H1 (cell line): ENCODE measurements at regions not wholly inside any gene's neighbourhood (a gene's known extent, or its start where the extent isn't known, plus 50 kb on each side); places are given as distances from the start of the nearest gene placed in this dataset.

Source experiments
- CTCF ChIA-PET: fragments of 300-600 bp; sonication (Branson Sonifier 250); formaldehyde crosslinking; loops from one replicate; lab custom pipeline; 2021; ENCODE audit not compliant: partially characterized antibody; lab: Charles Lee
- POLR2A ChIA-PET: fragments of 300-600 bp; sonication (Branson Sonifier 250); formaldehyde crosslinking; loops from one replicate; lab custom pipeline; 2021; ENCODE audit warnings: inconsistent platforms; ENCODE audit not compliant: partially characterized antibody; lab: Charles Lee
- DNase-seq, 2 experiments: peaks; one replicate each; pipeline versions ENCODE4 v3.0.0 to v3.0.0-alpha.2; 2010 to 2022; ENCODE audit warnings: low spot score in 2 of 2, low read depth in 1 of 2, mixed read lengths in 1 of 2
- FAIRE-seq: peaks from 2 replicates; lab custom pipeline; 2011; peaks lifted over from hg19 to GRCh38; lab: Jason Lieb, UNC
- H2AFZ ChIP-seq: 2 replicates; pipeline ENCODE4 v1.8.1; 2012; ENCODE audit warnings: low read length, inconsistent platforms
- H2AK5ac ChIP-seq: 2 replicates; pipeline ENCODE4 v1.6.1; 2013; ENCODE audit warnings: low read depth, low read length
- H2BK120ac ChIP-seq: replicated peaks from 2 replicates; pipeline ENCODE3; 2013; ENCODE audit warnings: low read depth, low read length, inconsistent platforms
- H2BK12ac ChIP-seq: 2 replicates; pipeline ENCODE4 v1.6.1; 2013; ENCODE audit warnings: low read depth, low read length
- H2BK15ac ChIP-seq: 2 replicates; pipeline ENCODE4 v1.6.1; 2013; ENCODE audit warnings: low read length
- H2BK20ac ChIP-seq: 2 replicates; pipeline ENCODE4 v1.6.1; 2013; ENCODE audit warnings: low read length
- H2BK5ac ChIP-seq: 2 replicates; pipeline ENCODE4 v1.6.1; 2013; ENCODE audit warnings: low read depth, low read length
- H3K14ac ChIP-seq: 2 replicates; pipeline ENCODE4 v1.6.1; 2013; ENCODE audit warnings: inconsistent platforms; ENCODE audit not compliant: insufficient read length
- H3K18ac ChIP-seq: 2 replicates; pipeline ENCODE4 v1.6.1; 2013; ENCODE audit warnings: low read length; ENCODE audit errors: extremely low read depth
- H3K23ac ChIP-seq: 2 replicates; pipeline ENCODE4 v1.6.1; 2013; ENCODE audit warnings: inconsistent platforms; ENCODE audit not compliant: insufficient read length
- H3K23me2 ChIP-seq: 2 replicates; pipeline ENCODE4 v1.6.1; 2013; ENCODE audit warnings: low read depth, low read length
- H3K27ac ChIP-seq: 2 replicates; pipeline ENCODE4 v1.6.1; 2011; ENCODE audit warnings: low read depth, low read length, inconsistent platforms
- H3K27me3 ChIP-seq, 4 experiments: replicated peaks in 1 of 4; 1 replicate in 1 of 4; 2 replicates in 3 of 4; pipeline versions ENCODE4 v1.6.1 to v1.8.1; 2011 to 2013; ENCODE audit warnings: low read length in 3 of 4, mild to moderate bottlenecking in 3 of 4, inconsistent platforms in 2 of 4, mixed read lengths in 2 of 4, moderate library complexity in 1 of 4; ENCODE audit not compliant: control insufficient read depth in 3 of 4, insufficient read depth in 3 of 4; ENCODE audit errors: extremely low read depth in 1 of 4
- H3K36me3 ChIP-seq, 4 experiments: 2 replicates each; pipeline versions ENCODE4 v1.6.1 to v1.8.1; 2011 to 2013; ENCODE audit warnings: mild to moderate bottlenecking in 4 of 4, low read length in 3 of 4, moderate library complexity in 2 of 4, control low read depth in 1 of 4, inconsistent platforms in 1 of 4; ENCODE audit not compliant: insufficient read depth in 4 of 4, control insufficient read depth in 2 of 4
- H3K4ac ChIP-seq: replicated peaks from 2 replicates; pipeline ENCODE3; 2013; ENCODE audit warnings: low read length, low read depth, mixed read lengths, inconsistent platforms; ENCODE audit not compliant: insufficient read length
- H3K4me1 ChIP-seq, 4 experiments: replicated peaks in 1 of 4; 1 replicate in 1 of 4; 2 replicates in 3 of 4; pipeline versions ENCODE4 v1.6.1 to v1.8.1; 2011 to 2013; ENCODE audit warnings: low read length in 3 of 4, inconsistent platforms in 2 of 4, mixed read lengths in 1 of 4; ENCODE audit not compliant: insufficient read depth in 4 of 4, control insufficient read depth in 3 of 4
- H3K4me2 ChIP-seq, 2 experiments: 2 replicates each; pipeline versions ENCODE4 v1.6.1 to v1.8.1; 2011 to 2013; ENCODE audit warnings: low read depth in 2 of 2, low read length in 2 of 2, control low read depth in 1 of 2, inconsistent platforms in 1 of 2, mild to moderate bottlenecking in 1 of 2; ENCODE audit not compliant: insufficient read depth in 1 of 2
- H3K4me3 ChIP-seq, 4 experiments: fragments of 200-600, 300-600 bp in 1 of 4; sonication (generic), shearing (Covaris generic), sonication (Bioruptor Twin) in 1 of 4; 2 replicates each; pipeline versions ENCODE4 v1.5.1 to v1.8.1; 2011 to 2016; ENCODE audit warnings: low read length in 4 of 4, low read depth in 3 of 4, control low read depth in 2 of 4, inconsistent platforms in 2 of 4, mild to moderate bottlenecking in 2 of 4, mixed read lengths in 1 of 4, moderate library complexity in 1 of 4; ENCODE audit not compliant: insufficient read depth in 2 of 4; ENCODE audit errors: extremely low read depth in 1 of 4
- H3K56ac ChIP-seq: replicated peaks from 2 replicates; pipeline ENCODE3; 2013; ENCODE audit warnings: low read depth, mild to moderate bottlenecking, mixed read lengths, low read length, inconsistent platforms; ENCODE audit not compliant: insufficient read length
- H3K79me1 ChIP-seq: 2 replicates; pipeline ENCODE4 v1.6.1; 2013; ENCODE audit warnings: low read depth, low read length, control low read depth
- H3K79me2 ChIP-seq, 2 experiments: 2 replicates each; pipeline versions ENCODE4 v1.6.1 to v1.8.1; 2012 to 2013; ENCODE audit warnings: low read length in 2 of 2, mild to moderate bottlenecking in 2 of 2, inconsistent platforms in 1 of 2; ENCODE audit not compliant: insufficient read depth in 2 of 2, control insufficient read depth in 1 of 2
- H3K9ac ChIP-seq, 4 experiments: replicated peaks in 1 of 4; 1 replicate in 1 of 4; 2 replicates in 3 of 4; pipeline versions ENCODE4 v1.6.1 to v1.8.1; 2011 to 2013; ENCODE audit warnings: low read depth in 3 of 4, low read length in 3 of 4, control low read depth in 2 of 4, mild to moderate bottlenecking in 2 of 4, moderate library complexity in 2 of 4, inconsistent platforms in 1 of 4; ENCODE audit errors: extremely low read depth in 1 of 4
- H3K9me3 ChIP-seq, 2 experiments: 2 replicates each; pipeline versions ENCODE4 v1.6.1 to v1.8.1; 2012 to 2013; ENCODE audit warnings: mild to moderate bottlenecking in 2 of 2, moderate library complexity in 2 of 2, control low read depth in 1 of 2, inconsistent platforms in 1 of 2, low read depth in 1 of 2, low read length in 1 of 2, mixed read lengths in 1 of 2; ENCODE audit not compliant: insufficient read depth in 2 of 2
- H4K20me1 ChIP-seq, 2 experiments: replicated peaks in 1 of 2; 2 replicates each; pipeline versions ENCODE3 to v1.8.1; 2011 to 2013; ENCODE audit warnings: inconsistent platforms in 2 of 2, low read length in 2 of 2, mild to moderate bottlenecking in 1 of 2; ENCODE audit not compliant: insufficient read depth in 2 of 2, control insufficient read depth in 1 of 2
- H4K5ac ChIP-seq: 2 replicates; pipeline ENCODE4 v1.6.1; 2013; ENCODE audit warnings: low read length, low read depth, mixed read lengths, inconsistent platforms; ENCODE audit not compliant: insufficient read length
- H4K8ac ChIP-seq: 2 replicates; pipeline ENCODE4 v1.8.0; 2013; ENCODE audit warnings: mild to moderate bottlenecking, moderate library complexity, low read length, inconsistent platforms; ENCODE audit not compliant: insufficient read depth; ENCODE audit errors: extremely low read depth
- H4K91ac ChIP-seq: replicated peaks from 2 replicates; pipeline ENCODE3; 2013; ENCODE audit warnings: low read length, mixed read lengths, inconsistent platforms; ENCODE audit not compliant: insufficient read length
- BCL11A ChIP-seq, 2 experiments: IDR thresholded peaks; one replicate each; pipeline ENCODE4 v1.6.1; 2011; ENCODE audit warnings: low read depth in 2 of 2, low read length in 2 of 2, mild to moderate bottlenecking in 2 of 2
- EP300 ChIP-seq, 2 experiments: IDR thresholded peaks; 1 replicate in 1 of 2; 2 replicates in 1 of 2; pipeline ENCODE4 v1.6.1; 2011 to 2012; ENCODE audit warnings: low read depth in 2 of 2, low read length in 2 of 2, mild to moderate bottlenecking in 2 of 2, borderline replicate concordance in 1 of 2, inconsistent platforms in 1 of 2, moderate library complexity in 1 of 2
- JUN ChIP-seq: IDR thresholded peaks from 2 replicates; pipeline ENCODE4 v1.6.1; 2011; ENCODE audit warnings: low read depth, mild to moderate bottlenecking, improper control_type of control experiment, low read length
- NANOG ChIP-seq: IDR thresholded peaks from 2 replicates; pipeline ENCODE4 v1.6.1; 2011; ENCODE audit warnings: low read length, low read depth, mild to moderate bottlenecking, inconsistent platforms; ENCODE audit not compliant: insufficient read depth, poor library complexity, severe bottlenecking
- NRF1 ChIP-seq: IDR thresholded peaks from 2 replicates; pipeline ENCODE4 v1.6.1; 2011; ENCODE audit warnings: mild to moderate bottlenecking, low read depth, low read length, improper control_type of control experiment
- RFX5 ChIP-seq: IDR thresholded peaks from 2 replicates; pipeline ENCODE4 v1.6.1; 2011; ENCODE audit warnings: low read depth, low read length, improper control_type of control experiment, borderline replicate concordance
- TEAD4 ChIP-seq: IDR thresholded peaks from 2 replicates; pipeline ENCODE4 v1.6.1; 2012; ENCODE audit warnings: low read depth, low read length, inconsistent platforms, mixed read lengths
- WGBS, 2 experiments: shearing (Covaris generic) in 1 of 2; methylation state at CpG; one replicate each; pipeline versions ENCODE4 v1.1.6 to v1.1.7; 2013 to 2015; ENCODE audit warnings: low lambda C conversion rate in 2 of 2, mixed read lengths in 2 of 2, inconsistent platforms in 1 of 2, low coverage in 1 of 2, missing lambda C conversion rate in 1 of 2; ENCODE audit not compliant: insufficient replicate concordance in 2 of 2, insufficient coverage in 1 of 2, insufficient read length in 1 of 2; ENCODE audit errors: extremely low coverage in 1 of 2, missing lambda C conversion rate in 1 of 2; 5-methylcytosine and 5-hydroxymethylcytosine counted together

- H3K14ac ChIP-seq, result no peak overlapping the region
- no peak overlapping the region for H2BK5ac ChIP-seq
- TF ChIP-seq NRF1, result no peak
- no peak for TF ChIP-seq NANOG
- no peak for TF ChIP-seq EP300 (IDR thresholded peaks at IDR 0.05; ENCODE audit: borderline replicate concordance in 1 of 2, low read depth in 2 of 2, low read length in 2 of 2)
- no peak for TF ChIP-seq JUN
- no peak for TF ChIP-seq BCL11A (IDR thresholded peaks at IDR 0.05; ENCODE audit: low read depth in 2 of 2, low read length in 2 of 2)
- no peak for TF ChIP-seq RFX5
- no peak for TF ChIP-seq TEAD4
- TF ChIP-seq, all 59 proteins: peak for 0
- H3K4me2 ChIP-seq, result peak overlapping the region in 1 of 2 experiments; percentile 70; a peak in 1 of 4 replicates
- 96% methylated on average over 3 of the region's 3 CpGs; no CpG with 5 or more reads in 1 of the 2 experiments for WGBS, 2 experiments
- H4K8ac ChIP-seq, result no peak overlapping the region
- DNase-seq (no peak), FAIRE-seq (no peak)
- no peak overlapping the region for H2BK120ac ChIP-seq
- no peak overlapping the region for H2BK20ac ChIP-seq
- no peak overlapping the region for H3K4me3 ChIP-seq
- H3K23ac ChIP-seq, result no peak overlapping the region
- H3K18ac ChIP-seq, result no peak overlapping the region
- H3K27ac ChIP-seq, result no peak overlapping the region
- H3K4ac ChIP-seq, result no peak overlapping the region
- H4K20me1 ChIP-seq, result no peaks in the 10 kb centered on the region
- no peak overlapping the region for H4K91ac ChIP-seq
- H3K23me2 ChIP-seq, result no peaks in the 10 kb centered on the region
- H3K9me3 ChIP-seq, result peaks cover 0 to 3% of the 10 kb centered on the region in 2 experiments; a peak in 1 of 4 replicates
- no peak overlapping the region for H3K56ac ChIP-seq
- no peaks in the 10 kb centered on the region for H3K36me3 ChIP-seq
- CTCF ChIA-PET, result no interaction called here
- H3K79me2 ChIP-seq, result no peaks in the 10 kb centered on the region
- H3K9ac ChIP-seq, result no peak overlapping the region
- H2AK5ac ChIP-seq, result no peak overlapping the region
- no peak overlapping the region for H2BK15ac ChIP-seq
- no peaks in the 10 kb centered on the region for H3K4me1 ChIP-seq
- H4K5ac ChIP-seq, result no peak overlapping the region
- no peaks in the 10 kb centered on the region for H3K27me3 ChIP-seq
- H3K79me1 ChIP-seq, result no peaks in the 10 kb centered on the region
- H2AFZ ChIP-seq, result no peak overlapping the region
- H2BK12ac ChIP-seq, result no peak overlapping the region
- POLR2A ChIA-PET, result no interaction called here
These were observed 384.7 kb upstream of the ZEB2 start for GRCh38 chr2:144904612-144905011.
